Panc1 (cell line): ENCODE measurements at regions not wholly inside any gene's neighbourhood (a gene's known extent, or its start where the extent isn't known, plus 50 kb on each side); places are given as distances from the start of the nearest gene placed in this dataset.

ENCODE experiments used
- ATAC-seq: fragments of 200-7000 bp; cut with Tn5 transposase; 2 replicates; pipeline ENCODE4 v1.9.1; 2020; ENCODE audit warnings: mild to moderate bottlenecking, moderate library complexity
- BruUV-seq: library from RNA; stranded (reverse); fragments of 400-500 nt; replicated peaks from 2 replicates; lab custom pipeline; 2021; lab: Mats Ljungman, UMichigan
- CTCF ChIA-PET: fragments of 300-600 bp; sonication (Branson Sonifier 250); formaldehyde crosslinking; loops from one replicate; lab custom pipeline; 2022; ENCODE audit warnings: antibody characterized with exemption; lab: Charles Lee
- POLR2A ChIA-PET: fragments of 300-600 bp; sonication (Branson Sonifier 250); formaldehyde crosslinking; loops from one replicate; lab custom pipeline; 2022; ENCODE audit warnings: antibody characterized with exemption; lab: Charles Lee
- DNase-seq: peaks from one replicate; pipeline ENCODE4 v3.0.0-alpha.2; 2010; ENCODE audit warnings: low read depth, low spot score
- H3K27ac ChIP-seq: 2 replicates; pipeline ENCODE4 v1.5.1; 2011; ENCODE audit warnings: mild to moderate bottlenecking, low read length, inconsistent platforms
- H3K27me3 ChIP-seq: fragments of 200-500 bp; sonication (Bioruptor generic); 2 replicates; pipeline ENCODE4 v1.6.0; 2014; ENCODE audit warnings: low read length, inconsistent platforms; ENCODE audit not compliant: control insufficient read depth, insufficient read depth
- H3K36me3 ChIP-seq: fragments of 200-500 bp; sonication (Bioruptor generic); 2 replicates; pipeline ENCODE4 v1.5.1; 2014; ENCODE audit warnings: inconsistent platforms, mild to moderate bottlenecking, low read length, moderate library complexity; ENCODE audit not compliant: control insufficient read depth, insufficient read depth
- H3K4me1 ChIP-seq: 2 replicates; pipeline ENCODE4 v1.5.1; 2011; ENCODE audit warnings: inconsistent platforms, mild to moderate bottlenecking, low read length, moderate library complexity; ENCODE audit not compliant: control insufficient read depth, insufficient read depth
- H3K4me3 ChIP-seq, 2 experiments: 2 replicates each; pipeline ENCODE4 v1.5.1; 2011 to 2012; ENCODE audit warnings: low read depth in 2 of 2, low read length in 2 of 2, mild to moderate bottlenecking in 2 of 2, inconsistent platforms in 1 of 2, moderate library complexity in 1 of 2
- H3K9me3 ChIP-seq: fragments of 200-500 bp; sonication (Bioruptor generic); 2 replicates; pipeline ENCODE4 v1.5.1; 2014; ENCODE audit warnings: low read depth, mild to moderate bottlenecking, inconsistent platforms, low read length, moderate library complexity; ENCODE audit not compliant: control insufficient read depth, insufficient read depth
- POLR2AphosphoS5 ChIP-seq: IDR thresholded peaks from 2 replicates; pipeline ENCODE4 v1.6.1; 2012; ENCODE audit warnings: mild to moderate bottlenecking, low read depth, low read length, moderate library complexity
- SIN3A ChIP-seq: IDR thresholded peaks from 2 replicates; pipeline ENCODE4 v1.6.1; 2012; ENCODE audit warnings: low read depth, mild to moderate bottlenecking, low read length, moderate library complexity, borderline replicate concordance; ENCODE audit not compliant: insufficient read depth
- TCF7L2 ChIP-seq: IDR thresholded peaks from 2 replicates; pipeline ENCODE4 v1.6.1; 2011; ENCODE audit warnings: mild to moderate bottlenecking, low read depth, low read length, inconsistent platforms
- in situ Hi-C: cut with HindIII; loops from 2 replicates; pipeline ENCODE4 v1.10.0; 2016; ENCODE audit warnings: low sequenced_read_pairs, low pct_unique_long_range_greater_than_20kb
- intact Hi-C: fragments of 100-400 bp; cut with micrococcal nuclease; formaldehyde crosslinking; loops from one replicate; pipeline ENCODE4 v1.10.0; 2022; ENCODE audit not compliant: unreplicated experiment
- TF ChIP-seq, protein P1 (sequence below): fragments of 450-650 bp; IDR thresholded peaks from 2 replicates; pipeline ENCODE4 v1.5.1; 2017; ENCODE audit warnings: mild to moderate bottlenecking
- TF ChIP-seq, protein P2 (sequence below), 2 experiments: IDR thresholded peaks; 2 replicates each; pipeline ENCODE4 v1.6.1; 2011 to 2012; ENCODE audit warnings: low read depth in 2 of 2, control low read depth in 1 of 2, low read length in 1 of 2, mild to moderate bottlenecking in 1 of 2, moderate library complexity in 1 of 2; ENCODE audit not compliant: insufficient read depth in 1 of 2

GRCh38 chr2:173666171-173666888, 298.8 kb downstream of the SP3 start:
- BruUV-seq: no TSS peak
- ChIA-PET CTCF (no interaction called here), POLR2A (interaction anchor here (0.6 to 0.7 kb wide), 4 partner anchors 64 to 1079 kb away, joined by 3 to 5 read pairs (median 4); no protein-coding TSS in a partner anchor)
- H3K4me3 ChIP-seq: no peak overlapping the region
- H3K27me3 ChIP-seq: no peaks in the 10 kb centered on the region
- no peak for ATAC-seq
- no peaks in the 10 kb centered on the region for H3K9me3 ChIP-seq
- intact Hi-C loops: no loop called here
- in situ Hi-C loops: no loop called here
- DNase-seq: no peak
- H3K36me3 ChIP-seq: no peaks in the 10 kb centered on the region
- no peak for TF ChIP-seq POLR2AphosphoS5
- TF ChIP-seq TCF7L2: no peak
- TF ChIP-seq, protein P1, sequence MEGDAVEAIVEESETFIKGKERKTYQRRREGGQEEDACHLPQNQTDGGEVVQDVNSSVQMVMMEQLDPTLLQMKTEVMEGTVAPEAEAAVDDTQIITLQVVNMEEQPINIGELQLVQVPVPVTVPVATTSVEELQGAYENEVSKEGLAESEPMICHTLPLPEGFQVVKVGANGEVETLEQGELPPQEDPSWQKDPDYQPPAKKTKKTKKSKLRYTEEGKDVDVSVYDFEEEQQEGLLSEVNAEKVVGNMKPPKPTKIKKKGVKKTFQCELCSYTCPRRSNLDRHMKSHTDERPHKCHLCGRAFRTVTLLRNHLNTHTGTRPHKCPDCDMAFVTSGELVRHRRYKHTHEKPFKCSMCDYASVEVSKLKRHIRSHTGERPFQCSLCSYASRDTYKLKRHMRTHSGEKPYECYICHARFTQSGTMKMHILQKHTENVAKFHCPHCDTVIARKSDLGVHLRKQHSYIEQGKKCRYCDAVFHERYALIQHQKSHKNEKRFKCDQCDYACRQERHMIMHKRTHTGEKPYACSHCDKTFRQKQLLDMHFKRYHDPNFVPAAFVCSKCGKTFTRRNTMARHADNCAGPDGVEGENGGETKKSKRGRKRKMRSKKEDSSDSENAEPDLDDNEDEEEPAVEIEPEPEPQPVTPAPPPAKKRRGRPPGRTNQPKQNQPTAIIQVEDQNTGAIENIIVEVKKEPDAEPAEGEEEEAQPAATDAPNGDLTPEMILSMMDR: no peak
- TF ChIP-seq, protein P2, sequence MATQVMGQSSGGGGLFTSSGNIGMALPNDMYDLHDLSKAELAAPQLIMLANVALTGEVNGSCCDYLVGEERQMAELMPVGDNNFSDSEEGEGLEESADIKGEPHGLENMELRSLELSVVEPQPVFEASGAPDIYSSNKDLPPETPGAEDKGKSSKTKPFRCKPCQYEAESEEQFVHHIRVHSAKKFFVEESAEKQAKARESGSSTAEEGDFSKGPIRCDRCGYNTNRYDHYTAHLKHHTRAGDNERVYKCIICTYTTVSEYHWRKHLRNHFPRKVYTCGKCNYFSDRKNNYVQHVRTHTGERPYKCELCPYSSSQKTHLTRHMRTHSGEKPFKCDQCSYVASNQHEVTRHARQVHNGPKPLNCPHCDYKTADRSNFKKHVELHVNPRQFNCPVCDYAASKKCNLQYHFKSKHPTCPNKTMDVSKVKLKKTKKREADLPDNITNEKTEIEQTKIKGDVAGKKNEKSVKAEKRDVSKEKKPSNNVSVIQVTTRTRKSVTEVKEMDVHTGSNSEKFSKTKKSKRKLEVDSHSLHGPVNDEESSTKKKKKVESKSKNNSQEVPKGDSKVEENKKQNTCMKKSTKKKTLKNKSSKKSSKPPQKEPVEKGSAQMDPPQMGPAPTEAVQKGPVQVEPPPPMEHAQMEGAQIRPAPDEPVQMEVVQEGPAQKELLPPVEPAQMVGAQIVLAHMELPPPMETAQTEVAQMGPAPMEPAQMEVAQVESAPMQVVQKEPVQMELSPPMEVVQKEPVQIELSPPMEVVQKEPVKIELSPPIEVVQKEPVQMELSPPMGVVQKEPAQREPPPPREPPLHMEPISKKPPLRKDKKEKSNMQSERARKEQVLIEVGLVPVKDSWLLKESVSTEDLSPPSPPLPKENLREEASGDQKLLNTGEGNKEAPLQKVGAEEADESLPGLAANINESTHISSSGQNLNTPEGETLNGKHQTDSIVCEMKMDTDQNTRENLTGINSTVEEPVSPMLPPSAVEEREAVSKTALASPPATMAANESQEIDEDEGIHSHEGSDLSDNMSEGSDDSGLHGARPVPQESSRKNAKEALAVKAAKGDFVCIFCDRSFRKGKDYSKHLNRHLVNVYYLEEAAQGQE (IDR thresholded peaks at IDR 0.05; ENCODE audit: insufficient read depth in 1 of 2, low read depth in 2 of 2, low read length in 1 of 2): no peak
- no peak for TF ChIP-seq SIN3A
- no peak overlapping the region for H3K27ac ChIP-seq
- no peaks in the 10 kb centered on the region for H3K4me1 ChIP-seq

DNA sequence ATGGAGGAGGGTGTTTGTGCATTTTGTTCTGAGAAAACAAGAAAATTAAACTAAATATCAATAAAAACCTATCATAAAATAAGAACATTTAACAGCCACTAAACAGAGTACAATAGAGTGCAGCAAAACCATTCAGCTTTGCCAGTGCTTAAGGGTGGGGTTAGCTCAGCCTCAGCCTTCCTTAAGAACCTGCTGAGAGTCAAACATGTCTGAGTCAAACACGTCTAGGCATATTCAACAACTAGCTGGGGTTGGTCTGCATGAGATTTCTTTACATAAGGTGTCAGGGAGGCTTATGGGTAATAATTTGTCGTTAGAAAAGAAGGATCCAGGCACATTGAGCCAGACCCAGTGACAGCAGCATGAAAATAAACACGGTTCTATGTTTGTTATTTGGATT, 298.2 kb downstream of the SP3 start:
- ChIA-PET CTCF (no interaction called here), POLR2A (interaction anchor here (0.6 kb wide), 1 partner anchor 92 kb away, joined by 3 read pairs; no protein-coding TSS in a partner anchor)
- Histone ChIP-seq H3K9me3 (no peaks in the 10 kb centered on the region), H3K4me1 (no peaks in the 10 kb centered on the region), H3K27ac (peak overlapping the region; percentile 12; the same call in 1 of the 2 replicates), H3K36me3 (no peaks in the 10 kb centered on the region), H3K4me3 (no peak overlapping the region), H3K27me3 (no peaks in the 10 kb centered on the region)
- in situ Hi-C loops: no loop called here
- no TSS peak for BruUV-seq
- intact Hi-C loops: no loop called here
- no peak for DNase-seq
- ATAC-seq: no peak
- TF ChIP-seq, protein P1: no peak
- TF ChIP-seq POLR2AphosphoS5 (no peak), TCF7L2 (no peak), SIN3A (no peak)
- TF ChIP-seq, protein P2 (IDR thresholded peaks at IDR 0.05; ENCODE audit: insufficient read depth in 1 of 2, low read depth in 2 of 2, low read length in 1 of 2): no peak
